ENCODE measurements at regions not wholly inside any gene's neighbourhood (a gene's known extent, or its start where the extent isn't known, plus 50 kb on each side); places are given as distances from the start of the nearest gene placed in this dataset.

DNA sequence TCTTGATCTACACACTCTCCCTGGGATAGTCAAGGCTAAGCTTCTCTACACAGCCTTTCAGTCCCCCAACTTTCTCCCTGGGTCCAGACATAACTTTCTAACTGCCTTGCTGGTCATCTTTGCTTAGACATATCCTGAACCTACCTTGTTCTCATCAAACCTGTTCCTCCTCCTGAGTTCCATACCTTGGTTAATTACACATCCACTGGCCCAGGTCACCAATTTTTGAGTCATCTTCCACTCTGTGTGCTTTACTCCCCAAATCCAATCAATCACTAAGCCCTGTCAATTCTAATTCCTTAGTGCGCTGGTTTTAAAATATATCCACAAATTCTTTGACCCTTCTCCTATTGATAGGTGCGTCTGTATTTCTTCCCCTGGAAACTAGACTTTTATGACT lies 107.0 kb downstream of the EVX1 start:
- TF ChIP-seq, protein P1, sequence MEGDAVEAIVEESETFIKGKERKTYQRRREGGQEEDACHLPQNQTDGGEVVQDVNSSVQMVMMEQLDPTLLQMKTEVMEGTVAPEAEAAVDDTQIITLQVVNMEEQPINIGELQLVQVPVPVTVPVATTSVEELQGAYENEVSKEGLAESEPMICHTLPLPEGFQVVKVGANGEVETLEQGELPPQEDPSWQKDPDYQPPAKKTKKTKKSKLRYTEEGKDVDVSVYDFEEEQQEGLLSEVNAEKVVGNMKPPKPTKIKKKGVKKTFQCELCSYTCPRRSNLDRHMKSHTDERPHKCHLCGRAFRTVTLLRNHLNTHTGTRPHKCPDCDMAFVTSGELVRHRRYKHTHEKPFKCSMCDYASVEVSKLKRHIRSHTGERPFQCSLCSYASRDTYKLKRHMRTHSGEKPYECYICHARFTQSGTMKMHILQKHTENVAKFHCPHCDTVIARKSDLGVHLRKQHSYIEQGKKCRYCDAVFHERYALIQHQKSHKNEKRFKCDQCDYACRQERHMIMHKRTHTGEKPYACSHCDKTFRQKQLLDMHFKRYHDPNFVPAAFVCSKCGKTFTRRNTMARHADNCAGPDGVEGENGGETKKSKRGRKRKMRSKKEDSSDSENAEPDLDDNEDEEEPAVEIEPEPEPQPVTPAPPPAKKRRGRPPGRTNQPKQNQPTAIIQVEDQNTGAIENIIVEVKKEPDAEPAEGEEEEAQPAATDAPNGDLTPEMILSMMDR (IDR thresholded peaks at IDR 0.05): no peak
- TF ChIP-seq JUN (CRISPR knock-in tag; IDR thresholded peaks at IDR 0.05) (no peak), ATF1 (CRISPR knock-in tag; IDR thresholded peaks at IDR 0.05) (no peak), ZNF423 (CRISPR knock-in tag; IDR thresholded peaks at IDR 0.05) (no peak), ESRRA (CRISPR knock-in tag; IDR thresholded peaks at IDR 0.05; ENCODE audit: borderline replicate concordance) (no peak), NFYB (CRISPR knock-in tag; conservative IDR thresholded peaks at IDR 0.05; ENCODE audit: low read depth) (no peak), TCF7 (CRISPR knock-in tag; IDR thresholded peaks at IDR 0.05; ENCODE audit: low read depth) (no peak), KAT7 (CRISPR knock-in tag; IDR thresholded peaks at IDR 0.05; ENCODE audit: borderline replicate concordance) (no peak), ZNF317 (CRISPR knock-in tag; IDR thresholded peaks at IDR 0.05; ENCODE audit: borderline replicate concordance, low read depth) (no peak), SP1 (CRISPR knock-in tag; conservative IDR thresholded peaks at IDR 0.05) (no peak)
- TF ChIP-seq, protein P2, sequence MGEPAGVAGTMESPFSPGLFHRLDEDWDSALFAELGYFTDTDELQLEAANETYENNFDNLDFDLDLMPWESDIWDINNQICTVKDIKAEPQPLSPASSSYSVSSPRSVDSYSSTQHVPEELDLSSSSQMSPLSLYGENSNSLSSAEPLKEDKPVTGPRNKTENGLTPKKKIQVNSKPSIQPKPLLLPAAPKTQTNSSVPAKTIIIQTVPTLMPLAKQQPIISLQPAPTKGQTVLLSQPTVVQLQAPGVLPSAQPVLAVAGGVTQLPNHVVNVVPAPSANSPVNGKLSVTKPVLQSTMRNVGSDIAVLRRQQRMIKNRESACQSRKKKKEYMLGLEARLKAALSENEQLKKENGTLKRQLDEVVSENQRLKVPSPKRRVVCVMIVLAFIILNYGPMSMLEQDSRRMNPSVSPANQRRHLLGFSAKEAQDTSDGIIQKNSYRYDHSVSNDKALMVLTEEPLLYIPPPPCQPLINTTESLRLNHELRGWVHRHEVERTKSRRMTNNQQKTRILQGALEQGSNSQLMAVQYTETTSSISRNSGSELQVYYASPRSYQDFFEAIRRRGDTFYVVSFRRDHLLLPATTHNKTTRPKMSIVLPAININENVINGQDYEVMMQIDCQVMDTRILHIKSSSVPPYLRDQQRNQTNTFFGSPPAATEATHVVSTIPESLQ (CRISPR knock-in tag; IDR thresholded peaks at IDR 0.05): no peak
- TF ChIP-seq, protein P3, sequence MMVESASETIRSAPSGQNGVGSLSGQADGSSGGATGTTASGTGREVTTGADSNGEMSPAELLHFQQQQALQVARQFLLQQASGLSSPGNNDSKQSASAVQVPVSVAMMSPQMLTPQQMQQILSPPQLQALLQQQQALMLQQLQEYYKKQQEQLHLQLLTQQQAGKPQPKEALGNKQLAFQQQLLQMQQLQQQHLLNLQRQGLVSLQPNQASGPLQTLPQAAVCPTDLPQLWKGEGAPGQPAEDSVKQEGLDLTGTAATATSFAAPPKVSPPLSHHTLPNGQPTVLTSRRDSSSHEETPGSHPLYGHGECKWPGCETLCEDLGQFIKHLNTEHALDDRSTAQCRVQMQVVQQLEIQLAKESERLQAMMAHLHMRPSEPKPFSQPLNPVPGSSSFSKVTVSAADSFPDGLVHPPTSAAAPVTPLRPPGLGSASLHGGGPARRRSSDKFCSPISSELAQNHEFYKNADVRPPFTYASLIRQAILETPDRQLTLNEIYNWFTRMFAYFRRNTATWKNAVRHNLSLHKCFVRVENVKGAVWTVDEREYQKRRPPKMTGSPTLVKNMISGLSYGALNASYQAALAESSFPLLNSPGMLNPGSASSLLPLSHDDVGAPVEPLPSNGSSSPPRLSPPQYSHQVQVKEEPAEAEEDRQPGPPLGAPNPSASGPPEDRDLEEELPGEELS (CRISPR knock-in tag; IDR thresholded peaks at IDR 0.05): no peak
- TF ChIP-seq, protein P4, sequence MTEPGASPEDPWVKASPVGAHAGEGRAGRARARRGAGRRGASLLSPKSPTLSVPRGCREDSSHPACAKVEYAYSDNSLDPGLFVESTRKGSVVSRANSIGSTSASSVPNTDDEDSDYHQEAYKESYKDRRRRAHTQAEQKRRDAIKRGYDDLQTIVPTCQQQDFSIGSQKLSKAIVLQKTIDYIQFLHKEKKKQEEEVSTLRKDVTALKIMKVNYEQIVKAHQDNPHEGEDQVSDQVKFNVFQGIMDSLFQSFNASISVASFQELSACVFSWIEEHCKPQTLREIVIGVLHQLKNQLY (CRISPR knock-in tag; IDR thresholded peaks at IDR 0.05): no peak

All from WTC11 (cell line).